SK-N-SH (cell line): ENCODE measurements at regions not wholly inside any gene's neighbourhood (a gene's known extent, or its start where the extent isn't known, plus 50 kb on each side); places are given as distances from the start of the nearest gene placed in this dataset.

Experiments used
- CTCF ChIA-PET: fragments of 300-600, 350-600 bp; formaldehyde crosslinking; extraction: SDS; loops from one replicate; lab custom pipeline; 2021; lab: Yijun Ruan, JAX
- POLR2A ChIA-PET: fragments of 350-600 bp; sonication (Branson Sonifier 250); formaldehyde crosslinking; extraction: SDS; loops from one replicate; lab custom pipeline; 2020; ENCODE audit warnings: antibody characterized with exemption, inconsistent platforms; lab: Yijun Ruan, JAX
- DNase-seq: peaks from one replicate; pipeline ENCODE4 v3.0.0; 2012
- H2AFZ ChIP-seq: fragments of 200-600 bp; sonication (generic); 2 replicates; pipeline ENCODE4 v1.8.1; 2016; ENCODE audit warnings: antibody characterized with exemption, mild to moderate bottlenecking, low read depth
- H3F3A ChIP-seq: fragments of 200-600 bp; sonication (generic); replicated peaks from 2 replicates; pipeline ENCODE3; 2016; ENCODE audit warnings: antibody characterized with exemption, mild to moderate bottlenecking; ENCODE audit not compliant: insufficient read depth
- H3K27ac ChIP-seq, 2 experiments: fragments of 200-500 bp in 1 of 2; fragments of 200-600 bp in 1 of 2; sonication (Bioruptor generic) in 1 of 2; sonication (generic), shearing (Covaris generic) in 1 of 2; 2 replicates each; pipeline versions ENCODE4 v1.5.1 to v1.6.1; 2014 to 2016; ENCODE audit warnings: low read depth in 2 of 2, inconsistent platforms in 1 of 2, low read length in 1 of 2, mild to moderate bottlenecking in 1 of 2, mixed read lengths in 1 of 2
- H3K27me3 ChIP-seq: fragments of 200-600 bp; sonication (generic), shearing (Covaris generic); 2 replicates; pipeline ENCODE4 v1.6.1; 2016; ENCODE audit warnings: mixed run types; ENCODE audit not compliant: insufficient read depth
- H3K36me3 ChIP-seq, 2 experiments: fragments of 200-500 bp in 1 of 2; fragments of 200-600 bp in 1 of 2; sonication (Bioruptor generic) in 1 of 2; sonication (generic) in 1 of 2; replicated peaks in 1 of 2; 2 replicates each; pipeline versions ENCODE3 to v1.5.1; 2014 to 2016; ENCODE audit warnings: low read length in 1 of 2, mild to moderate bottlenecking in 1 of 2; ENCODE audit not compliant: insufficient read depth in 2 of 2, control insufficient read depth in 1 of 2
- H3K4me1 ChIP-seq, 2 experiments: fragments of 200-500 bp in 1 of 2; fragments of 200-600 bp in 1 of 2; sonication (Bioruptor generic) in 1 of 2; sonication (generic), shearing (Covaris generic) in 1 of 2; 2 replicates each; pipeline versions ENCODE4 v1.5.1 to v1.6.1; 2014 to 2016; ENCODE audit warnings: low read depth in 1 of 2, low read length in 1 of 2, mixed run types in 1 of 2; ENCODE audit not compliant: insufficient read depth in 2 of 2, control insufficient read depth in 1 of 2
- H3K4me2 ChIP-seq: fragments of 200-600 bp; sonication (generic), shearing (Covaris generic); 2 replicates; pipeline ENCODE4 v1.6.1; 2017; ENCODE audit warnings: mixed run types
- H3K4me3 ChIP-seq, 2 experiments: fragments of 200-500 bp in 1 of 2; fragments of 200-600 bp in 1 of 2; sonication (Bioruptor generic) in 1 of 2; sonication (generic), shearing (Covaris generic) in 1 of 2; 2 replicates each; pipeline versions ENCODE4 v1.5.1 to v1.8.1; 2014 to 2016; ENCODE audit warnings: low read depth in 2 of 2, inconsistent platforms in 1 of 2, low read length in 1 of 2, mild to moderate bottlenecking in 1 of 2, mixed read lengths in 1 of 2, moderate library complexity in 1 of 2
- H3K79me2 ChIP-seq: fragments of 200-600 bp; sonication (generic); 2 replicates; pipeline ENCODE4 v1.8.1; 2017; ENCODE audit warnings: mild to moderate bottlenecking; ENCODE audit not compliant: insufficient read depth
- H3K9ac ChIP-seq: fragments of 200-600 bp; sonication (generic); 2 replicates; pipeline ENCODE4 v1.6.1; 2017; ENCODE audit warnings: mixed run types
- H3K9me2 ChIP-seq: fragments of 200-600 bp; sonication (generic); 2 replicates; pipeline ENCODE4 v1.6.1; 2017; ENCODE audit warnings: mixed run types
- H3K9me3 ChIP-seq: fragments of 200-600 bp; sonication (generic); 2 replicates; pipeline ENCODE4 v1.6.1; 2017; ENCODE audit warnings: mixed run types, mild to moderate bottlenecking, moderate library complexity
- H4K20me1 ChIP-seq: fragments of 200-600 bp; sonication (generic); 2 replicates; pipeline ENCODE4 v1.6.1; 2017; ENCODE audit warnings: mild to moderate bottlenecking, mixed run types; ENCODE audit not compliant: insufficient read depth
- FOSL2 ChIP-seq: IDR thresholded peaks from 2 replicates; pipeline ENCODE4 v1.4.0; 2012; ENCODE audit warnings: low read depth, mild to moderate bottlenecking, moderate library complexity, borderline replicate concordance
- FOXM1 ChIP-seq: IDR thresholded peaks from 2 replicates; pipeline ENCODE4 v1.4.0; 2012; ENCODE audit warnings: low read depth, mild to moderate bottlenecking
- JUND ChIP-seq: IDR thresholded peaks from 2 replicates; pipeline ENCODE4 v1.4.0; 2012
- MAX ChIP-seq: IDR thresholded peaks from 2 replicates; pipeline ENCODE4 v1.4.0; 2012; ENCODE audit warnings: low read depth
- NFIC ChIP-seq: IDR thresholded peaks from 2 replicates; pipeline ENCODE4 v1.4.0; 2012; ENCODE audit warnings: borderline replicate concordance
- RCOR1 ChIP-seq: fragments of 150-350 bp; IDR thresholded peaks from 2 replicates; pipeline ENCODE4 v1.6.1; 2017; ENCODE audit warnings: antibody characterized with exemption, low read length
- SIN3A ChIP-seq: IDR thresholded peaks from 2 replicates; pipeline ENCODE4 v1.6.1; 2012; ENCODE audit warnings: low read depth, mild to moderate bottlenecking, low read length, moderate library complexity, borderline replicate concordance
- TAF1 ChIP-seq: IDR thresholded peaks from 2 replicates; pipeline ENCODE4 v1.6.1; 2012; ENCODE audit warnings: low read depth, mild to moderate bottlenecking, low read length, moderate library complexity, borderline replicate concordance
- TCF12 ChIP-seq: IDR thresholded peaks from 2 replicates; pipeline ENCODE4 v1.4.0; 2012
- TEAD4 ChIP-seq: IDR thresholded peaks from 2 replicates; pipeline ENCODE4 v1.4.0; 2012; ENCODE audit warnings: mild to moderate bottlenecking, borderline replicate concordance; ENCODE audit not compliant: insufficient read depth
- USF1 ChIP-seq: IDR thresholded peaks from 2 replicates; pipeline ENCODE4 v1.4.0; 2012; ENCODE audit warnings: low read depth, borderline replicate concordance
- WGBS: methylation state at CpG from one replicate; pipeline ENCODE4 v1.1.6; 2017; ENCODE audit warnings: low lambda C conversion rate; 5-methylcytosine and 5-hydroxymethylcytosine counted together
- TF ChIP-seq, protein P1 (sequence below): IDR thresholded peaks from 2 replicates; pipeline ENCODE4 v1.6.1; 2012; ENCODE audit warnings: mild to moderate bottlenecking, low read depth, low read length, moderate library complexity
- TF ChIP-seq, protein P2 (sequence below): fragments of 150-350 bp; IDR thresholded peaks from 2 replicates; pipeline ENCODE4 v1.6.1; 2016; ENCODE audit warnings: mild to moderate bottlenecking, low read depth, low read length
- TF ChIP-seq, protein P3 (sequence below): fragments of 200-600 bp; sonication (generic); IDR thresholded peaks from 2 replicates; pipeline ENCODE4 v1.6.1; 2017; ENCODE audit warnings: antibody characterized with exemption, mild to moderate bottlenecking, moderate library complexity

DNA sequence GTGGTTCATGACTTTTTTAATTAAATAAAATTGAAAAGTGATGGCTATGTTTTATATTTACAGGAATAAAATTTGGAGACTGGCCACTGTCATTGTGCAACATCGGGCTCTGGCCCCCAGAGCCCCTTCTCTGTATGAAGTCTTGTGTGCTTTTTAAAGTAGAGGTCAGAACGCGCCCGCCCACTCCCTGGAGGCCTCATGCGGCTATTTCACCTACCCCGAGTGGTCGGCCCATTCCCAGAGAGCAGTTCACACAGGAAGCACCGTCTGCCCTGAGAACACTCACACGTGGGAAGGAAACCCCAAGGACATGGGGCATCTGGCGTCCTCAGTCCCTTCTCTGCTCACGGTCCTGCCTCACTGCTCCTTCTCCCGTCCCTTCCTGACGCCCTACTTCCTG lies 296.9 kb upstream of the SALL3 start (continued):
- TF ChIP-seq, protein P1, sequence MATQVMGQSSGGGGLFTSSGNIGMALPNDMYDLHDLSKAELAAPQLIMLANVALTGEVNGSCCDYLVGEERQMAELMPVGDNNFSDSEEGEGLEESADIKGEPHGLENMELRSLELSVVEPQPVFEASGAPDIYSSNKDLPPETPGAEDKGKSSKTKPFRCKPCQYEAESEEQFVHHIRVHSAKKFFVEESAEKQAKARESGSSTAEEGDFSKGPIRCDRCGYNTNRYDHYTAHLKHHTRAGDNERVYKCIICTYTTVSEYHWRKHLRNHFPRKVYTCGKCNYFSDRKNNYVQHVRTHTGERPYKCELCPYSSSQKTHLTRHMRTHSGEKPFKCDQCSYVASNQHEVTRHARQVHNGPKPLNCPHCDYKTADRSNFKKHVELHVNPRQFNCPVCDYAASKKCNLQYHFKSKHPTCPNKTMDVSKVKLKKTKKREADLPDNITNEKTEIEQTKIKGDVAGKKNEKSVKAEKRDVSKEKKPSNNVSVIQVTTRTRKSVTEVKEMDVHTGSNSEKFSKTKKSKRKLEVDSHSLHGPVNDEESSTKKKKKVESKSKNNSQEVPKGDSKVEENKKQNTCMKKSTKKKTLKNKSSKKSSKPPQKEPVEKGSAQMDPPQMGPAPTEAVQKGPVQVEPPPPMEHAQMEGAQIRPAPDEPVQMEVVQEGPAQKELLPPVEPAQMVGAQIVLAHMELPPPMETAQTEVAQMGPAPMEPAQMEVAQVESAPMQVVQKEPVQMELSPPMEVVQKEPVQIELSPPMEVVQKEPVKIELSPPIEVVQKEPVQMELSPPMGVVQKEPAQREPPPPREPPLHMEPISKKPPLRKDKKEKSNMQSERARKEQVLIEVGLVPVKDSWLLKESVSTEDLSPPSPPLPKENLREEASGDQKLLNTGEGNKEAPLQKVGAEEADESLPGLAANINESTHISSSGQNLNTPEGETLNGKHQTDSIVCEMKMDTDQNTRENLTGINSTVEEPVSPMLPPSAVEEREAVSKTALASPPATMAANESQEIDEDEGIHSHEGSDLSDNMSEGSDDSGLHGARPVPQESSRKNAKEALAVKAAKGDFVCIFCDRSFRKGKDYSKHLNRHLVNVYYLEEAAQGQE = no peak
- TF ChIP-seq USF1 (no peak), FOSL2 (no peak), JUND (no peak)
- TF ChIP-seq, protein P2, sequence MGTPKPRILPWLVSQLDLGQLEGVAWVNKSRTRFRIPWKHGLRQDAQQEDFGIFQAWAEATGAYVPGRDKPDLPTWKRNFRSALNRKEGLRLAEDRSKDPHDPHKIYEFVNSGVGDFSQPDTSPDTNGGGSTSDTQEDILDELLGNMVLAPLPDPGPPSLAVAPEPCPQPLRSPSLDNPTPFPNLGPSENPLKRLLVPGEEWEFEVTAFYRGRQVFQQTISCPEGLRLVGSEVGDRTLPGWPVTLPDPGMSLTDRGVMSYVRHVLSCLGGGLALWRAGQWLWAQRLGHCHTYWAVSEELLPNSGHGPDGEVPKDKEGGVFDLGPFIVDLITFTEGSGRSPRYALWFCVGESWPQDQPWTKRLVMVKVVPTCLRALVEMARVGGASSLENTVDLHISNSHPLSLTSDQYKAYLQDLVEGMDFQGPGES = no peak

GRCh38 chr18:78683191-78684010 lies 296.2 kb upstream of the SALL3 start:
- Histone ChIP-seq H3K27ac (no peak overlapping the region), H3K9me2 (no peaks in the 10 kb centered on the region), H4K20me1 (no peaks in the 10 kb centered on the region), H3K36me3 (no peaks in the 10 kb centered on the region), H3K9ac (no peak overlapping the region), H3K27me3 (peaks cover 81% of the 10 kb centered on the region), H3K9me3 (no peaks in the 10 kb centered on the region), H3F3A (no peaks in the 10 kb centered on the region), H3K79me2 (no peaks in the 10 kb centered on the region), H2AFZ (no peak overlapping the region)
- DNase-seq = no peak
- CTCF ChIA-PET = no interaction called here
- POLR2A ChIA-PET = no interaction called here
- 13% methylated on average over 13 of the region's 26 CpGs for WGBS
- TF ChIP-seq RCOR1 (no peak), TAF1 (no peak), SIN3A (no peak), USF1 (no peak), JUND (no peak), TEAD4 (no peak), NFIC (no peak), FOXM1 (no peak), MAX (no peak), TCF12 (no peak)
- TF ChIP-seq, protein P3, sequence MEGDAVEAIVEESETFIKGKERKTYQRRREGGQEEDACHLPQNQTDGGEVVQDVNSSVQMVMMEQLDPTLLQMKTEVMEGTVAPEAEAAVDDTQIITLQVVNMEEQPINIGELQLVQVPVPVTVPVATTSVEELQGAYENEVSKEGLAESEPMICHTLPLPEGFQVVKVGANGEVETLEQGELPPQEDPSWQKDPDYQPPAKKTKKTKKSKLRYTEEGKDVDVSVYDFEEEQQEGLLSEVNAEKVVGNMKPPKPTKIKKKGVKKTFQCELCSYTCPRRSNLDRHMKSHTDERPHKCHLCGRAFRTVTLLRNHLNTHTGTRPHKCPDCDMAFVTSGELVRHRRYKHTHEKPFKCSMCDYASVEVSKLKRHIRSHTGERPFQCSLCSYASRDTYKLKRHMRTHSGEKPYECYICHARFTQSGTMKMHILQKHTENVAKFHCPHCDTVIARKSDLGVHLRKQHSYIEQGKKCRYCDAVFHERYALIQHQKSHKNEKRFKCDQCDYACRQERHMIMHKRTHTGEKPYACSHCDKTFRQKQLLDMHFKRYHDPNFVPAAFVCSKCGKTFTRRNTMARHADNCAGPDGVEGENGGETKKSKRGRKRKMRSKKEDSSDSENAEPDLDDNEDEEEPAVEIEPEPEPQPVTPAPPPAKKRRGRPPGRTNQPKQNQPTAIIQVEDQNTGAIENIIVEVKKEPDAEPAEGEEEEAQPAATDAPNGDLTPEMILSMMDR = no peak
- TF ChIP-seq, all 33 proteins: peak for 0
- H3K4me2 ChIP-seq = no peak overlapping the region
- peaks cover 0 to 3% of the 10 kb centered on the region in 2 experiments; a peak in 1 of 4 replicates for H3K4me1 ChIP-seq
- no peak overlapping the region for H3K4me3 ChIP-seq
